Testis (tissue), 2 donors: ENCODE measurements at regions not wholly inside any gene's neighbourhood (a gene's known extent, or its start where the extent isn't known, plus 50 kb on each side); places are given as distances from the start of the nearest gene placed in this dataset.

Experiments
- DNase-seq: peaks from one replicate; pipeline ENCODE4 v3.0.0-alpha.2; 2019
- H3K27ac ChIP-seq, 2 donors: fragments of 200-600 bp; sonication (generic); one replicate each; pipeline ENCODE4 v1.5.1; 2019
- H3K27me3 ChIP-seq: fragments of 200-600 bp; sonication (generic); one replicate; pipeline ENCODE4 v1.5.1; 2019
- H3K36me3 ChIP-seq: fragments of 200-600 bp; sonication (generic); one replicate; pipeline ENCODE4 v1.5.1; 2017; ENCODE audit warnings: low read depth; ENCODE audit errors: missing control alignments
- H3K4me1 ChIP-seq: fragments of 200-600 bp; sonication (generic); one replicate; pipeline ENCODE4 v1.5.1; 2019
- H3K4me3 ChIP-seq, 2 donors: fragments of 200-600 bp; sonication (generic); one replicate each; pipeline ENCODE4 v1.5.1; 2017 to 2019
- H3K9me3 ChIP-seq: fragments of 200-600 bp; sonication (generic); one replicate; pipeline ENCODE4 v1.5.1; 2017
- CTCF ChIP-seq, 3 experiments: fragments of 450-650 bp in 2 of 3; fragments of 200-600 bp in 1 of 3; sonication (generic) in 1 of 3; IDR thresholded peaks; one replicate each; pipeline ENCODE4 v1.5.1; 2016 to 2019; ENCODE audit warnings: antibody characterized with exemption in 3 of 3, mild to moderate bottlenecking in 2 of 3, moderate library complexity in 1 of 3
- POLR2A ChIP-seq: fragments of 450-650 bp; IDR thresholded peaks from one replicate; pipeline ENCODE4 v1.6.1; 2017; ENCODE audit warnings: antibody characterized with exemption, mild to moderate bottlenecking, moderate library complexity
- WGBS, 2 donors: methylation state at CpG; one replicate each; pipeline ENCODE4 v1.1.5; 2018; 5-methylcytosine and 5-hydroxymethylcytosine counted together
- intact Hi-C: fragments of 100-400 bp; cut with DNase I; formaldehyde crosslinking; loops from one replicate; pipeline ENCODE4 v1.15.1; 2023; ENCODE audit warnings: low total_unique reads

- H3K4me1 ChIP-seq = peaks cover 18% of the 10 kb centered on the region
- intact Hi-C loops = no loop called here
- no peaks in the 10 kb centered on the region for H3K27me3 ChIP-seq
- H3K36me3 ChIP-seq = no peaks in the 10 kb centered on the region
- H3K4me3 ChIP-seq = no peak overlapping the region
- WGBS, 2 donors = 65 to 84% methylated on average over 5 of the region's 5 CpGs
- no peak for DNase-seq
- H3K27ac ChIP-seq = no peak overlapping the region
- TF ChIP-seq CTCF (IDR thresholded peaks at IDR 0.05) (no peak), POLR2A (no peak)
- no peaks in the 10 kb centered on the region for H3K9me3 ChIP-seq
Observed at GRCh38 chr16:72243621-72244020, 71.7 kb upstream of the PMFBP1 start.

GRCh38 chr16:72242757-72243156 lies 70.8 kb upstream of the PMFBP1 start:
- DNase-seq = no peak
- Histone ChIP-seq H3K36me3 (no peaks in the 10 kb centered on the region), H3K9me3 (no peaks in the 10 kb centered on the region), H3K4me1 (peaks cover 9% of the 10 kb centered on the region), H3K27me3 (no peaks in the 10 kb centered on the region), H3K27ac (no peak overlapping the region), H3K4me3 (no peak overlapping the region)
- TF ChIP-seq POLR2A = no peak
- TF ChIP-seq CTCF (IDR thresholded peaks at IDR 0.05) = no peak
- intact Hi-C loops = no loop called here
- 88 to 97% methylated on average over 4 of the region's 4 CpGs for WGBS, 2 donors

DNA sequence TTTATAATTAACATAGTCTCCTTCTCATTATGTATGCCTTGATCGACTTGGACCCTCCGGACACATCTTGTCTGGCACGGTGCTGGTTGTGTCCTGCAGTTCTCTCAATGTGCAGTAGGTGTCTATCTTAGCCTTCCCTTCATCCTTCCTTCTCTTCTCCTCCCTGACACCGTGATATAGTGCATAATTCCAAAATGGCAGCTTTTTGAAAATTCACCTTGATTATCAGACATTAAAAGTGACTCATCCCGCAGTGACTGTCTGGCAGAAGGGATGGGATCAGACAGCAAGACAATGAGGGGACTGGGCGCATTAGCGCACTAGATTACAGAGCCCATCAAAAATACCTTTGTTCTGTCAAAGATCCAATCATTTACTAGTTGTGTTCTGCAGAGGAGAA lies 70.0 kb upstream of the PMFBP1 start:
- WGBS, 2 donors = 40 to 42% methylated on average over 7 of the region's 7 CpGs
- H3K27me3 ChIP-seq = no peaks in the 10 kb centered on the region
- peaks cover under 1% of the 10 kb centered on the region for H3K4me1 ChIP-seq
- H3K4me3 ChIP-seq = no peak overlapping the region
- no peaks in the 10 kb centered on the region for H3K9me3 ChIP-seq
- no peak overlapping the region for H3K27ac ChIP-seq
- peak; percentile 56 for DNase-seq
- H3K36me3 ChIP-seq = no peaks in the 10 kb centered on the region
- no peak for TF ChIP-seq POLR2A
- peak; percentile 61 to 76 (median 70) for TF ChIP-seq CTCF (IDR thresholded peaks at IDR 0.05)
- intact Hi-C loops = no loop called here

- H3K4me3 ChIP-seq = no peak overlapping the region
- H3K9me3 ChIP-seq = no peaks in the 10 kb centered on the region
- H3K27me3 ChIP-seq = no peaks in the 10 kb centered on the region
- TF ChIP-seq CTCF (IDR thresholded peaks at IDR 0.05) = no peak
- no peak for TF ChIP-seq POLR2A
- no peak overlapping the region for H3K27ac ChIP-seq
- no peaks in the 10 kb centered on the region for H3K36me3 ChIP-seq
- 23 to 29% methylated on average over 1 of the region's 1 CpG for WGBS, 2 donors
- intact Hi-C loops = no loop called here
- no peaks in the 10 kb centered on the region for H3K4me1 ChIP-seq
- no peak for DNase-seq
Observed at GRCh38 chr16:72241008-72241407, 69.1 kb upstream of the PMFBP1 start.

DNA sequence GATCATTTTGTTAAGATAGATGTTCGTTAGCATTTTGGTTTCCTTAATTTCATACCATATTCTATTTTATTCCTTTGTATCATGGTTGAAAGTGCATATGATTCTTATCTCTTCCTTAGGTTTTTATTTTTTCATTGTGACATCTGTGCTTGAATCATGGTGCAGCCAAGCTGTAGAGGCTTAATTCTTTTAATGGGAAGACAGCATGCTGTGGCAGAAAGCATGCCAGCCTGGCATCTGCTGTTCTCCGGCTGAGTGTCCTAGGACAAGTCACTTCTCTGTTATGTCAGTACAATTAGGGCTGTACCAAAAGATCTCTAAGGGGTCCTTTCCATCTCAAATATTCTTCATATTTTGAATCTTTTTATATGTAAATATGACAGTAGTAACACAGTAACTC lies 68.5 kb upstream of the PMFBP1 start:
- no peak overlapping the region for H3K27ac ChIP-seq
- H3K4me3 ChIP-seq = no peak overlapping the region
- 77 to 85% methylated on average over 2 of the region's 2 CpGs for WGBS, 2 donors
- no peaks in the 10 kb centered on the region for H3K9me3 ChIP-seq
- DNase-seq = no peak
- TF ChIP-seq CTCF (IDR thresholded peaks at IDR 0.05) (no peak), POLR2A (no peak)
- intact Hi-C loops = no loop called here
- H3K36me3 ChIP-seq = no peaks in the 10 kb centered on the region
- no peaks in the 10 kb centered on the region for H3K27me3 ChIP-seq
- H3K4me1 ChIP-seq = no peaks in the 10 kb centered on the region
